ENCODE measurements at regions not wholly inside any gene's neighbourhood (a gene's known extent, or its start where the extent isn't known, plus 50 kb on each side); places are given as distances from the start of the nearest gene placed in this dataset.

GRCh38 chr11:90766121-90766520 is 543.3 kb upstream of the CHORDC1 start:
- H3K79me2 ChIP-seq (ENCODE audit: insufficient read depth, low read length): no peaks in the 10 kb centered on the region
- no peak for TF ChIP-seq CTCF (IDR thresholded peaks at IDR 0.05)
- H3K27me3 ChIP-seq (ENCODE audit: control insufficient read depth in 2 of 2, insufficient read depth in 2 of 2, low read length in 2 of 2): no peaks in the 10 kb centered on the region
- Mint-ChIP-seq H3K4me1 (no peaks in the 10 kb centered on the region), H3K27me3 (ENCODE audit: low read depth in 3 of 3) (peaks cover 0 to 3% (median 0%) of the 10 kb centered on the region in 3 donors), H3K36me3 (no peaks in the 10 kb centered on the region), H3K27ac (no peak overlapping the region), H3K4me3 (no peak overlapping the region), H3K9me3 (peaks cover 0 to 7% (median 4%) of the 10 kb centered on the region in 7 donors)
- no peak overlapping the region for H3K27ac ChIP-seq (ENCODE audit: low read depth in 1 of 2, low read length in 2 of 2)
- H3K4me1 ChIP-seq (ENCODE audit: control insufficient read depth in 1 of 2, insufficient read depth in 2 of 2, low read length in 2 of 2): no peaks in the 10 kb centered on the region
- H3K36me3 ChIP-seq (replicated peaks in 1 of 2; ENCODE audit: control insufficient read depth in 1 of 2, insufficient read depth in 2 of 2, low read length in 2 of 2): no peaks in the 10 kb centered on the region
- H4K20me1 ChIP-seq (ENCODE audit: insufficient read depth, low read length): no peaks in the 10 kb centered on the region
- DNase-seq: no peak
- no peak overlapping the region for H3K4me2 ChIP-seq (replicated peaks; ENCODE audit: extremely low read depth, low read length, poor library complexity, severe bottlenecking)
- H2AFZ ChIP-seq (ENCODE audit: insufficient read depth, low read depth, low read length, poor library complexity, severe bottlenecking): no peak overlapping the region
- H3K4me3 ChIP-seq (replicated peaks in 1 of 3; ENCODE audit: low read depth in 2 of 3, low read length in 3 of 3): no peak overlapping the region
- H3K9me3 ChIP-seq (replicated peaks in 1 of 2; ENCODE audit: control insufficient read depth in 1 of 2, insufficient read depth in 1 of 2, low read length in 2 of 2): peaks cover 0 to 8% of the 10 kb centered on the region in 2 donors
- WGBS (ENCODE audit: insufficient coverage): no CpG with 5 or more reads among the region's 3 CpGs
- no peak overlapping the region for H3K9ac ChIP-seq (ENCODE audit: insufficient read depth, low read length, poor library complexity, severe bottlenecking)
- intact Hi-C loops (cut with micrococcal nuclease): no loop called here

GRCh38 chr11:90764691-90765090 is 541.8 kb upstream of the CHORDC1 start:
- Mint-ChIP-seq H3K36me3 (no peaks in the 10 kb centered on the region), H3K27ac (no peak overlapping the region), H3K9me3 (peaks cover 0 to 4% (median 1%) of the 10 kb centered on the region in 7 donors), H3K27me3 (ENCODE audit: low read depth in 3 of 3) (peaks cover 0 to 3% (median 0%) of the 10 kb centered on the region in 3 donors), H3K4me3 (no peak overlapping the region), H3K4me1 (no peaks in the 10 kb centered on the region)
- H3K9me3 ChIP-seq (replicated peaks in 1 of 2; ENCODE audit: control insufficient read depth in 1 of 2, insufficient read depth in 1 of 2, low read length in 2 of 2): peaks cover 0 to under 1% of the 10 kb centered on the region in 2 donors
- H3K9ac ChIP-seq (ENCODE audit: insufficient read depth, low read length, poor library complexity, severe bottlenecking): no peak overlapping the region
- H3K27me3 ChIP-seq (ENCODE audit: control insufficient read depth in 2 of 2, insufficient read depth in 2 of 2, low read length in 2 of 2): no peaks in the 10 kb centered on the region
- WGBS (ENCODE audit: insufficient coverage): 100% methylated on average over 1 of the region's 4 CpGs
- H4K20me1 ChIP-seq (ENCODE audit: insufficient read depth, low read length): no peaks in the 10 kb centered on the region
- no peaks in the 10 kb centered on the region for H3K4me1 ChIP-seq (ENCODE audit: control insufficient read depth in 1 of 2, insufficient read depth in 2 of 2, low read length in 2 of 2)
- no peak overlapping the region for H3K4me2 ChIP-seq (replicated peaks; ENCODE audit: extremely low read depth, low read length, poor library complexity, severe bottlenecking)
- no peak for TF ChIP-seq CTCF (IDR thresholded peaks at IDR 0.05)
- H3K79me2 ChIP-seq (ENCODE audit: insufficient read depth, low read length): no peaks in the 10 kb centered on the region
- no peak overlapping the region for H3K27ac ChIP-seq (ENCODE audit: low read depth in 1 of 2, low read length in 2 of 2)
- H2AFZ ChIP-seq (ENCODE audit: insufficient read depth, low read depth, low read length, poor library complexity, severe bottlenecking): no peak overlapping the region
- intact Hi-C loops (cut with micrococcal nuclease): no loop called here
- DNase-seq: no peak
- no peaks in the 10 kb centered on the region for H3K36me3 ChIP-seq (replicated peaks in 1 of 2; ENCODE audit: control insufficient read depth in 1 of 2, insufficient read depth in 2 of 2, low read length in 2 of 2)
- H3K4me3 ChIP-seq (replicated peaks in 1 of 3; ENCODE audit: low read depth in 2 of 3, low read length in 3 of 3): no peak overlapping the region

Measured in CD14-positive monocyte (primary cell).